Kidney glomerular epithelial cell (primary cell): ENCODE measurements at regions not wholly inside any gene's neighbourhood (a gene's known extent, or its start where the extent isn't known, plus 50 kb on each side); places are given as distances from the start of the nearest gene placed in this dataset.

ENCODE experiments used
- DNase-seq: peaks from one replicate; lab custom pipeline; 2025; lab: John Stamatoyannopoulos, UW

GRCh38 chr10:57535306-57535705 is 732.4 kb downstream of the IPMK start:
- no peak for DNase-seq

GRCh38 chr10:57513637-57514036 is 754.1 kb downstream of the IPMK start:
- DNase-seq = no peak

DNA sequence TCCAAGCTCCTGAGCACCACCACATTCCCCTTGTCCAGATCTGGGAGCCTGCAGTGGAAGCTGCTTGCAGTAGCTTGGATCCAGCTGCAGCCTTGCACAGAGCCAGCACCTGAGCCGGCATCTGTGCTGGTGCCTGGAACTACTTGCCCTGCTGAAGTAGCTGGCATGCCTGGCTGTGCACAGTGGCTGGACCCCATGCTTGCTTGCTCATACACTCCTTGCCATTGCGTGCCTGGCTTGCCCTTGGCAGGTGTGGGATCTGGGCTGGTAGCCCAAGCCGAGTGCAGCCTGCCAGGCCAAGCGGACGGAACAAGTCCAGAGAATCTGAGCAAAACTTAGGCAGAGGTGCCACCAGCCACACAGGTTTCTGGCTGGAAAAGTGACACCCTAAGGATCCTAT is 759.9 kb downstream of the IPMK start:
- no peak for DNase-seq

- no peak for DNase-seq
Observed at GRCh38 chr10:57506414-57507094, 761.1 kb downstream of the IPMK start.

DNA sequence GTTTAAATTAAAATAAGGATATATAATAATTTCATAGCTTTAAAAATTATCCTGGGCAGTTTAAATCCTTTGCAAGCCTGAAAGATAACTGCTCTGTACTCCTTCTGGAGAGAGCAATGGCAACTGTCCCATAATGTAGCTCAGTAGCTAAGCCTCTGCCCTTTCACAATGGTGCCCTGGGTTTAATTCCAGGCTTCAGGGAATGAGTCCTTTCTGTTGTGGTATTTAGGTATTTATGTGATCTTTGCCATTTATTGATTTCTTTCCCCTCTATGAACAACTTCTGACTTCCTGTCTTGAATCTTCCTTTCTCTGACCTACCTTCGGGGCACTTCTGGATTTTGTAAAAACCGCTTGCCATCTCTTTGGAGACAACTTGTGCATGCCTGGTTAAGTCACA is 773.2 kb downstream of the IPMK start:
- DNase-seq = no peak

DNA sequence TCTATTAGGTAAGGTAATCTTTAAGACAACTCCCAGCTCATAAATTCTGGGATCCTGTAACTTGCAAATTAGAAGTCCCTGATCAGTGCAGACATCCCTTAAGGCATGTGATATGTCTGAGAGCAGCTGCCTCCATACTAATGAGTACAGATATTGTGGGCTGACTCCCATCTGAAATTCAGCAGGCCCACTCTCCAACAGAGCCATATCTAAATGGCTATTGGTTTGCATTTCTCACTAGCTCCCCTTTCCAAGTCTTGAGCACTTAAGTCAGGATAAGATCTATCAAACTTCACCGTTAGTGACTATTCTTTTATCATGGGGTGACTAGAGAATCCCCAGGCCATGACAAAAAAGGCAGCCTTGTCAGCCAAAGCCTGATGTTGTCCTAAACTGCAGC is 785.4 kb downstream of the IPMK start:
- DNase-seq = no peak

- DNase-seq = no peak
Observed at GRCh38 chr10:57472823-57473619, 794.7 kb downstream of the IPMK start.

DNA sequence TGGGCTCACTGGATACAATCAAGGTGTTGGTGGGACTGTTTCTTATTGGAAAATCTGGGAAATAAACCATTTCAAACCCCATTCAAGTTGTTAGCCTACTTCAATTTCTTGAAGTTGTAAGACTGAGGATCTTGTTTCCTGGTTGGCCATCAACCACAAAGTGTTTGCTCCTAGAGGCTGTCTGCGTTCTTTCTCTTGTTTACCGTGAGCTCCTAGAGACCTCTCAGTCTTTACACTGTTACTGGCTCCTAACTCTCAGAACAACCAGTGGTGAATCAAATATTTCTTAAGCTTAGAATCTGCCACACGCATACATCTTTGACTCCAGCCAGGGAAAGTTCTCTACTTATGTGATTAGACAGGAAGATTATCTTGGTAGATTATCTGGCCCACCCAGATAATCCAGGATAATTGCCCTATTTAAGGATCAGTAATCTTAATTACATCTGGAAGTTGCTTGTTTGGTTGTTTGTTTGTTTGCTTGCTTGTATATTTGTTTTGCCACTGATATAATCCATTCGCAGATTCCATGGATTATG is 798.7 kb downstream of the IPMK start:
- no peak for DNase-seq

- DNase-seq = no peak
Observed at GRCh38 chr10:57465155-57465554, 802.5 kb downstream of the IPMK start.

DNA sequence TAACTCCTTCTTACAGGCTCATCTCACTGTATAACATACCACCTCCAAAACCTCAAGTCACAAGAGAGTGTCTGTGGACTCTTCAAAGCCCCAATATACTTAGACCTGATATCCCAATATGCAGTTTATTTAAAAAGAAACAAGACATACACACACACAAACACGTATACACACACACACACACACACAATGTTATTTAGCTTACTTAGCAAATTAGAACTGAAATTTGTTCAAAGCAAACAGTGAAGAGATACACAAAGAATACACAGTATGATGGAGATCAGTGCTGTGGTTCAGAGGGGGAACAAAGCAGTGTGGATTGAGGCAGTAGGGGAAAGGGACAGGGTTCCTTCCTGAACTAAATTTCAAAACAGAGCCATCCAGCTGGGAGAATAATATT is 807.2 kb downstream of the IPMK start:
- DNase-seq = no peak

GRCh38 chr10:57457972-57458512 is 809.7 kb downstream of the IPMK start:
- no peak for DNase-seq

DNA sequence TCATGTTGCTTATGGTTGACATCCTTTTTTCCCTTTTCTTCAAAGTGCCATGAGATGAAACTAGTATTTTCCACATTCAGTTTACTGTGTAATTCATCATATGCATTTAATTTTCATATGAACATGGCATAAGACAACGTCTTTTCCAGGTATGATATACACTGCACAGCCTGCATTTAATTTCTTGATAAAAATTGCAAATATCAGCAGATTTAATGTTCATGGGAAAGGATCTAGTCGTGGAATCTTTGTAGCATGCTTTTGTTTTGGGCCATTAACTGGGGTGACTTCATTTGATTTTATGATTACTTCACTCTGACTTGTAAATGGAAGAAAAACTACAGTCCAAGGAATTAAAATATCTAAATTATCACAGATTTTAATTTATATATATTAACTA is 837.3 kb downstream of the IPMK start:
- DNase-seq = no peak

- no peak for DNase-seq
Observed at GRCh38 chr10:57420881-57421280, 846.8 kb downstream of the IPMK start.

DNA sequence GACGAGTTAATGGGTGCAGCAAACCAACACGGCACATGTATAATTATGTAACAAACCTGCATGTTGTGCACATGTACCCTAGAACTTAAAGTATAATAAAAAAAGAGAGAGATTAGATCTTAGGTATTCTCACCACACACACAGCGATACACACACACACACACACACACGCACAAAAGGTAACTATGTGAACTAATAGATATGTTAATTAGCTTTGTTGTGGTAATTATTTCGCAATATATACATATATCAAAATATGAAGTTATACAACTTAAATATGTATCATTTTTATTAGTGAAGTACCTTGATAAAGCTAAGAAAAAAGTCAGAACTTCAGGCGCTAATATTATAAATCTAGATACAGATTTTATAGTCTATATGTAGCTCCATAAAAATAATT is 849.2 kb downstream of the IPMK start:
- DNase-seq = no peak

GRCh38 chr10:57395923-57396322 is 871.8 kb downstream of the IPMK start:
- DNase-seq = no peak

DNA sequence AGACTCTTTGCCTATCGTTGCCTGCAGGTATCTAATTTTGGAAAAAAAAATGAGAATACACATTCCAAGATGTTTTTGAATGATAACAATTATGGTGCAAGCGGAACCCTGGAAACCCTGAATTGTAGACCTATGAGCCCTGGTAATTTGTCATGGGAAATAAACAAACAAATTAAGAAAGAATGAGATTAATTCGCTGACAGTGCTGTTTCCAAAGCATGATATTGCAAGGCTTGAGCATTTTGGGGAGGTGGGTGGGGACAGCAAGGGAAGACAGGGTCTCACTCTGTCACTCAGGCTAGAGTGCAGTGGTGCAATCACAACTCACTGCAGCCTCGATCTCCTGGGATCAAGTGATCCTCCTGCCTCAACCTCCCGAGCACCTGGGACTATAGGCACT is 900.3 kb downstream of the IPMK start:
- DNase-seq = no peak

DNA sequence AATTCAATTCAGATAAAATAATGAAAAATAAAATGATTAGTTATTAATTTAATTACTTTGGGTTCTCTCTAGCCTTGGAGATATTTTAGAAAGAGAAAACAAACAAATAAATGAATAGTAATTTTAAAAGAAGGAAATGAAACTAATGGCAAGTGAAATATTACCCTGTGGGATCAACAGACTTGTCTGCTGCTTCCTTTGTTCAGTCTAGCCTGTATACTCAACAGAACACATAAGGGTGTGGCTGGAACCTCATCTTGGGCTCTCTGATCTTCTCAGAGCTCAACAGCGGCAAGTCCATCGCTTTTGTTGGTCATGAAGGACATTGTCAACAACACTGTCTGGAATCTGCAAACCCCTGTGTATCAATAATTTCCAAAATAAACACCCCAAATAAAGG is 904.9 kb downstream of the IPMK start:
- no peak for DNase-seq

DNA sequence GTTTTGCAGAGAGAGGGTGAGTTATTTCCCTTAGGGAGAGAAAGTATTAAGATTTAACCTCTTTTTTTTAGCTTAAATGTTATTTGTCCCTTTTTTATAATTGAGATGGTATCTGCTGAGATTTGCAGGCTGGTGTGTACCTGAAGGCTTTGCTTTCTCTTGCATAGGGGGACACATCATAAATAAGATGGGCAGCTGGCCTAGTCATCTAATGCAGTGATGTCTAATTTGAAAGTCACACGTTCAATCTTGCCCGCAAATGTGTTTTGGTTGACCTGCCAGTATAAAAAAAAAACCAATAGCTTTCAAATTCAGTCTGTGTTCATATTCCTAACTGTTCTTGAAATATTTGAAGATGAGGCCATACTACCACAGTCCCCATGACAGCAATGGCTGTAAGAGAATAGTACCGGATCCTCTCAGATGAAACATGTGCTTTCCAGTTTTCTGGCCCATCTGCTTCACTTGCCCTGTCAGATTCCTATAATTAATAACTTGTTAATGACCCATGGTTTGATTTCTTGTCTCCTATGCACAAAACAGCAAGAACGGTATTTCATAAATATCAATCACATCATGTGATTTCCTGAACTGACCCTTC is 914.2 kb downstream of the IPMK start:
- no peak for DNase-seq

DNA sequence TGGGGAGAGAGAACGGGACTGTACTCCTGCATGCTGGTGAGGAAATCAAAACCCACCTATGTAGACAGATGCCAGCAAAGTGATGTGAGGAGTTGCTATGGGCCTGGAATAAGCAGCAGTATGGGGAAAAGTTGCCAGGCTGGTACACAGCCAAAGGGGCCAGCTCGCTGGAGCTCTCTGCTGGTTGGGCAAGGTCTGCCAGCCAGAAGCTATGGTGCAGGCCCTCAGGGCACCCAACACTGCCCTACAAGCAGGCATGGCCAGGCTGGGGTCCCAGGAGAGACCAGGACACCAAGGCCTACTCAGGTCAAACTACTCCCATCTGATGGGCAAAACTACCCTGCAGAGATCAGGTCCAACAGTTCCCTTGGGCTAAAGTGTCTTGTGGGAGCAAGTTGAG is 916.6 kb downstream of the IPMK start:
- no peak for DNase-seq

- no peak for DNase-seq
Observed at GRCh38 chr10:57341294-57341693, 926.4 kb downstream of the IPMK start.

- DNase-seq = peak; percentile 47
Observed at GRCh38 chr10:57338823-57339558, 928.7 kb downstream of the IPMK start.

DNA sequence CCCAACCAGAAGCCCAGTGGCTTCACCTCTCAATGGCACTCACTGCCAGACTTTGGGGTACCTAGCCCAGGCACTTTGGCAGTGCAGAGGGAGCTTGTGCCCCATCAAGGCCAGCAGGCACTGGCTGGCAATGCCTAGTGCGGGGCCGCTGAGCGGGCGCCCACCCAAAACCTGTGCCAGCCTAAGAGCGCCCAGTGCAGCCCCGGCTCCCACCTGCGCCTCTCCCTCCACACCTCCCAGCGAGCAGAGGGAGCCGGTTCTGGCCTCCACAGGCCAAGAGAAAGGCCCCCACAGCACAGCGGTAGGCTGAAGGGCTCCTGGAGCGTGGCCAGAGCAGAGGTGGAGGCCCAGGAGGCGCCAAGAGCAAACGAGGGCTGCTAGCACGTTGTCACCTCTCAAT is 930.8 kb downstream of the IPMK start:
- no peak for DNase-seq
